ENCODE measurements at regions not wholly inside any gene's neighbourhood (a gene's known extent, or its start where the extent isn't known, plus 50 kb on each side); places are given as distances from the start of the nearest gene placed in this dataset.

DNA sequence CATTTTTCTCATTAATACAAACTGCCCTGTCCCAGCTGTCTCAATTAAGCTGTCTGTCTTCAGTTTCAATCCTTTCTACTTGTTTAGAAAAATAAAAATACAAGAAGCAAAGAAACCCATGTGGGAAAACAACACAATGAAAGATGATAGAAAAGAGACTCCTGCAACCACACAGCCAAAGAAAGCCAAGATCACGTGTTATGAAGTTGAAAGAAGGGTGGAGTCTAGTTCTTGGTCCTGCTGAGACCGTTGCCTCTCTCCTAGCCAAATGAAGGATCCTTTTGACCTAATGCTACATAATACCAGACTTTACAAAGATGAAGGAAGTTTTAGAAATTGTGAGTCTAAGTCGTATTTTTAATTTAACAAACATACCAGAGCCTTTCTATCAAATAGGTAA lies 218.8 kb upstream of the RRP15 start (continued):
- TF ChIP-seq, protein P1, sequence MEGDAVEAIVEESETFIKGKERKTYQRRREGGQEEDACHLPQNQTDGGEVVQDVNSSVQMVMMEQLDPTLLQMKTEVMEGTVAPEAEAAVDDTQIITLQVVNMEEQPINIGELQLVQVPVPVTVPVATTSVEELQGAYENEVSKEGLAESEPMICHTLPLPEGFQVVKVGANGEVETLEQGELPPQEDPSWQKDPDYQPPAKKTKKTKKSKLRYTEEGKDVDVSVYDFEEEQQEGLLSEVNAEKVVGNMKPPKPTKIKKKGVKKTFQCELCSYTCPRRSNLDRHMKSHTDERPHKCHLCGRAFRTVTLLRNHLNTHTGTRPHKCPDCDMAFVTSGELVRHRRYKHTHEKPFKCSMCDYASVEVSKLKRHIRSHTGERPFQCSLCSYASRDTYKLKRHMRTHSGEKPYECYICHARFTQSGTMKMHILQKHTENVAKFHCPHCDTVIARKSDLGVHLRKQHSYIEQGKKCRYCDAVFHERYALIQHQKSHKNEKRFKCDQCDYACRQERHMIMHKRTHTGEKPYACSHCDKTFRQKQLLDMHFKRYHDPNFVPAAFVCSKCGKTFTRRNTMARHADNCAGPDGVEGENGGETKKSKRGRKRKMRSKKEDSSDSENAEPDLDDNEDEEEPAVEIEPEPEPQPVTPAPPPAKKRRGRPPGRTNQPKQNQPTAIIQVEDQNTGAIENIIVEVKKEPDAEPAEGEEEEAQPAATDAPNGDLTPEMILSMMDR (IDR thresholded peaks at IDR 0.05; ENCODE audit: control extremely low read depth in 1 of 3, insufficient read depth in 1 of 3, low read depth in 1 of 3, low read length in 3 of 3), result no peak
